ENCODE measurements at regions not wholly inside any gene's neighbourhood (a gene's known extent, or its start where the extent isn't known, plus 50 kb on each side); places are given as distances from the start of the nearest gene placed in this dataset.

GRCh38 chr7:25361863-25362262 lies 133.6 kb upstream of the NPVF start:
- no peaks in the 10 kb centered on the region for H3K36me3 Mint-ChIP-seq (ENCODE audit: unreplicated experiment)
- H3K27ac Mint-ChIP-seq (ENCODE audit: unreplicated experiment), result no peak overlapping the region
- no peak for TF ChIP-seq CTCF (IDR thresholded peaks at IDR 0.05)

GRCh38 chr7:25368599-25369201 lies 140.4 kb upstream of the NPVF start:
- no peak for DNase-seq (ENCODE audit: extremely low spot score, unreplicated experiment)
- Mint-ChIP-seq H3K9me3 (ENCODE audit: unreplicated experiment) (peaks cover 17% of the 10 kb centered on the region), H3K27ac (ENCODE audit: unreplicated experiment) (no peak overlapping the region), H3K4me3 (ENCODE audit: unreplicated experiment) (no peak overlapping the region), H3K36me3 (ENCODE audit: unreplicated experiment) (no peaks in the 10 kb centered on the region), H3K27me3 (ENCODE audit: unreplicated experiment) (peaks cover 5% of the 10 kb centered on the region), H3K4me1 (ENCODE audit: unreplicated experiment) (no peaks in the 10 kb centered on the region)
- no peak for TF ChIP-seq CTCF (IDR thresholded peaks at IDR 0.05)

More at GRCh38 chr7:25361863-25362262, 133.6 kb upstream of the NPVF start:
- peaks cover 10% of the 10 kb centered on the region for H3K27me3 Mint-ChIP-seq (ENCODE audit: unreplicated experiment)
- H3K4me1 Mint-ChIP-seq (ENCODE audit: unreplicated experiment), result no peaks in the 10 kb centered on the region
- H3K4me3 Mint-ChIP-seq (ENCODE audit: unreplicated experiment), result no peak overlapping the region
- no peak for DNase-seq (ENCODE audit: extremely low spot score, unreplicated experiment)
- peaks cover 4% of the 10 kb centered on the region for H3K9me3 Mint-ChIP-seq (ENCODE audit: unreplicated experiment)

- DNase-seq (ENCODE audit: extremely low spot score, unreplicated experiment), result no peak
- peaks cover 17% of the 10 kb centered on the region for H3K9me3 Mint-ChIP-seq (ENCODE audit: unreplicated experiment)
- no peaks in the 10 kb centered on the region for H3K4me1 Mint-ChIP-seq (ENCODE audit: unreplicated experiment)
These were observed 141.5 kb upstream of the NPVF start for GRCh38 chr7:25369786-25370185.

GRCh38 chr7:25371972-25372371 lies 143.7 kb upstream of the NPVF start:
- Mint-ChIP-seq H3K27ac (ENCODE audit: unreplicated experiment) (no peak overlapping the region), H3K4me3 (ENCODE audit: unreplicated experiment) (no peak overlapping the region), H3K36me3 (ENCODE audit: unreplicated experiment) (no peaks in the 10 kb centered on the region)

More at GRCh38 chr7:25369786-25370185, 141.5 kb upstream of the NPVF start:
- TF ChIP-seq CTCF (IDR thresholded peaks at IDR 0.05), result no peak
- H3K27ac Mint-ChIP-seq (ENCODE audit: unreplicated experiment), result no peak overlapping the region
- peaks cover 5% of the 10 kb centered on the region for H3K27me3 Mint-ChIP-seq (ENCODE audit: unreplicated experiment)
- H3K36me3 Mint-ChIP-seq (ENCODE audit: unreplicated experiment), result no peaks in the 10 kb centered on the region
- no peak overlapping the region for H3K4me3 Mint-ChIP-seq (ENCODE audit: unreplicated experiment)

More at GRCh38 chr7:25371972-25372371, 143.7 kb upstream of the NPVF start:
- TF ChIP-seq CTCF (IDR thresholded peaks at IDR 0.05), result no peak
- H3K9me3 Mint-ChIP-seq (ENCODE audit: unreplicated experiment), result peaks cover 17% of the 10 kb centered on the region
- no peak for DNase-seq (ENCODE audit: extremely low spot score, unreplicated experiment)
- no peaks in the 10 kb centered on the region for H3K4me1 Mint-ChIP-seq (ENCODE audit: unreplicated experiment)
- H3K27me3 Mint-ChIP-seq (ENCODE audit: unreplicated experiment), result peaks cover 12% of the 10 kb centered on the region
